NOMO-1 (cell line): ENCODE measurements at regions not wholly inside any gene's neighbourhood (a gene's known extent, or its start where the extent isn't known, plus 50 kb on each side); places are given as distances from the start of the nearest gene placed in this dataset.
"Not testable (repeated sequence)": the region's sequence is repeated elsewhere in the genome, so short reads cannot be mapped to it uniquely, and the experiment has no call there.

ENCODE experiments used
- DNase-seq, 2 experiments: peaks; one replicate each; lab custom pipeline; 2025; ENCODE audit not compliant: unreplicated experiment in 2 of 2; lab: John Stamatoyannopoulos, UW

- DNase-seq, result no peak
Observed at GRCh38 chr3:157589211-157589610, 86.0 kb upstream of the VEPH1 start.

GRCh38 chr3:157588386-157589060, 85.3 kb upstream of the VEPH1 start:
- DNase-seq, result no peak

- DNase-seq, result no peak
Observed at GRCh38 chr3:157586293-157586692, 83.1 kb upstream of the VEPH1 start.

GRCh38 chr3:157585386-157585785, 82.2 kb upstream of the VEPH1 start:
- DNase-seq, result no peak

GRCh38 chr3:157582637-157582973, 79.4 kb upstream of the VEPH1 start:
- DNase-seq, result no peak

DNA sequence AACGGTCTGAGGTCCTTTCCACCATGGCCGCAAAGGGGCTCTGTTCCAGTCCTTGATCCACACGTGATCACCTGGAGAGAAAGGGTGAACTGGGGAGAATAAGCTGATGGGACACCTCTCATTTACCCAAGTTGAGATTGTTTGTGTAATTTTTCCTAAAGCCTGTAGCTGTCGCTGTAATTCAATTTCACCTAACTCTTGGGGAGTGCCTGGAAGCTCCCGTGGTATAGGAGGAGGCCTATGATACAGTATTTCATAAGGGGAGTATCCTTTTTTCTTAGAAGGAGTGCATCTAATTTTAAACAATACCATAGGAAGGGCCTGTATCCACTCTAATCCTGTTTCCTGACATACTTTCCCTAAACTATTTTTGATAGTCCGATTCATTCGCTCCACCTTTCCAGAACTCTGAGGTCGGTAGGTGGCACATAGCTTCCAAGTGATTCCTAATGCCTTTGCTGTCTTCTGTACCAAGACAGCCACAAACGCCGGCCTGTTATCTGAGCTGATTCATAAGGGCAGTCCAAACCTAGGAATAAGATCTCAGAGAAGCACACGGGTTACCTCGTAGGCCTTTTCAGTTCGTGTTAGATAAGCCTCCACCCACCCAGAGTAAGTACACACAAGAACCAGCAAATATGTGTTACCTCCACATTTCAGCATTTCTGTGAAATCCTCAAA, 78.9 kb upstream of the VEPH1 start:
- not testable (repeated sequence) for DNase-seq

DNA sequence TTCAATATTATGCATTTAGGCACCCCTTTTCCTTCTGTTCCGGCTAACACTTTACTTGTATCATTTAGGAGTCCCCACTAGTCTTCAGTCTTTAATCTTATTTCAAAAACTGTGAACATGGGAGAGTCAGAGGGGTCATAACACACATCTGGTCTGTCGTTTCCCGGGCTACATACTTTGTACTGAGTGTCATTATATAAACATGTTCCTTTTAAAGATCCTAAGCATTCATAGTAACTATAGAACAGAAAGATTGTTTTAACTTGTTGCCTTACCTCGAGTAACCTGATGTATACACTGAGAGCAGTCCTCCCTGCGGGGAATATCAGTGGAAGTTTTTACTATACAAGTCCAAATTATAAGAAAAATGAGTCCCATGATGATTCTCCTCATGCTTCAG, 78.2 kb upstream of the VEPH1 start:
- no peak for DNase-seq

DNA sequence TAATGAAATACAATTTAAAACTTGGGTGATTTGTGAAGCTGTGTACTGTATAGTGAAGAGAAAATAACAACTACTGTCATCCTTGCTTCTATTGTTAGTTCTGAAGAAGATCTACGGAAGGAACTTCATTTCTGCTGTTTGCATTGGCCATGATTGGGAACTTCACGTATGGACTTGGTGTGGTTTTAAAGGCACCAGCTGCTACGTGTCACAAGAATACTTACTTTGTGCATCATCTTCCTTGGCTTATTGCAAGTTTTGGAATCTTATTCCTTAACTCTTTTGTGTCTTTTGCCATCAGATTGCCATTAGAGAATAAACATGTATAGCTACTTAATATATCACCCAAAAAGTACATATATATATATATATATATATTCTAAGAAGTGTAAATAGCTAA, 75.0 kb upstream of the VEPH1 start:
- no peak for DNase-seq

DNA sequence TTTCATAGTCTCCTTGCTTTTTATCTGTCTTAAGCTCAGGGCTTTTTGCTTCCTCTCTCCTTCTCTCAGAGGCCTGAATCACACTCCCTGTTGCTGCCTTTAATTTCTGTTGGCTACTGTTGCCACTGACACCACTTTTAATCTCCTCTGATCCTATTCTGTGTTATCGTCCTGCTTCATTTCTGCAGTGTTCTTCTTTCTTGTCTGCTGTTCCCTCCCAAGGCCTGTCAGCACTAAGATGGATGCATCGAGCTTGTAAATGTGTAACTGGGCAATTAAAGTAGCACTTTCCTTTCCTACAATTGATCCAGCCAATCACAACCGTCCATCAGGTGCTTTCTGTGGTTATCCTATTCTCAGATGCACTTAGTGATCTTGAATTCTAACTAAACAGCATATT, 71.3 kb upstream of the VEPH1 start:
- no peak for DNase-seq

DNA sequence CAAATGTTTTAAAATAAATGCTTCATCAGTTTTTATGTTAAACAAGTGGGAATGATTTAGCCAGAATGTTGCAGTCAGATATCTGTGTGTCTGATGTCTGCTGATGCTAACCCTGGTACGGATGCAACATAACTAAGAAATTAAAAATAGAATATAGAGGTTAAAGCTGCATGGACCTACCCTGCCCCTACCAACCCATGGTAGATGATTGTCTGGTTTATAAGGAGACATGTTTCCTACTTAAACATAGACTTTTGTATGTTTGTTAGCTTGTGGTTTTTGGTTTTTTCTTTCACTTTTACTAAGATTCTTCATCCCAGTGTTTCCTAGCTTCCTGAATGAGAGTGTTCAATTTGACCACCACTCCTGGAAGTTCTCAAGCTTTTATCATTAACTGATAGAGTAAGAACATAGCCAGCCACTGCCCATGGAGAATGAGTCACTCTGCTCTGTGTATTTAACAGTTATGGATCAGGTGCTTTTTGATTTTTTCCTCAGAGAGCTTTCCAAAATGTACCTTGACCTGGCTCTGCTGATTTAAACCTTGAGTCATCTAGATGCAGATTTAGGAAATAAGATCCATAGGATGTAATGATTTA, 70.7 kb upstream of the VEPH1 start:
- no peak for DNase-seq

DNA sequence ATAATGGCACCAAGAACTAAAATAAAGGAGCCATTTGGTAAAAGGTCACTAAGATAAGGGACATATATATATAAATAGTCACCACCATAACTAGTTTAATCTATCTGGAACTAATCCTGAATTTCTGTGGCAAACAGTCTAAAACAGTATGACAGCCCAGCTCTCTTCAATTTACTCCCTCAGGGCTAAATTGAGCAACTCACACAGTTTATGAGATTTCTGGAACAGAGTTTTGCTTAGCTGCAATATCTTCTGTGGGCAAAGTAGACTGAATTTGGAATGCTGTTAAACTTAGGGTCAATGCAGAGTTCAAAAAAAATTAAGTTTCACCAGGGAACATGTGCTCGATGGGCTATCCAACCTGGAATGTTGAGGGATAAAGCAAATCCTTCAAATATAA, 70.1 kb upstream of the VEPH1 start:
- no peak for DNase-seq

- peak; percentile 5 to 51 for DNase-seq
Observed at GRCh38 chr3:157572559-157573270, 69.5 kb upstream of the VEPH1 start.

DNA sequence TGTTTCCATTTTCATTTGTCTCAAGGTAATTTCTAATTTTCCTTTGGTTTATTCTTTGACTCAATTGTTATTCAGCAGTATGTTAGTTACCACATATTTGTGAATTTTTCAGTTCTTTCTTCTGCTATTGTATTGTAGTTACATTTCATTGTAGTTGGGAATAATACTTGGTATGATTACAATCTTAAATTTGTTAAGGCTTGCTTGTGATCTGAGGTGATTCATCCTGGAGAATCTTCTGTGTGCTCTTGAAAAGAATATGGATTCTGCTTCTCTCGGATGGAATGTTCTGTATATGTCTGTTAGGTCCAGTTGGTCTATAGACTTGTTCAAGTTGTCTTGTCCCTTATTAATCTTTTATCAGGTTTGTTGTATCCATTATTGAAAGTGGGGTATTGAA, 63.4 kb upstream of the VEPH1 start:
- no peak for DNase-seq

DNA sequence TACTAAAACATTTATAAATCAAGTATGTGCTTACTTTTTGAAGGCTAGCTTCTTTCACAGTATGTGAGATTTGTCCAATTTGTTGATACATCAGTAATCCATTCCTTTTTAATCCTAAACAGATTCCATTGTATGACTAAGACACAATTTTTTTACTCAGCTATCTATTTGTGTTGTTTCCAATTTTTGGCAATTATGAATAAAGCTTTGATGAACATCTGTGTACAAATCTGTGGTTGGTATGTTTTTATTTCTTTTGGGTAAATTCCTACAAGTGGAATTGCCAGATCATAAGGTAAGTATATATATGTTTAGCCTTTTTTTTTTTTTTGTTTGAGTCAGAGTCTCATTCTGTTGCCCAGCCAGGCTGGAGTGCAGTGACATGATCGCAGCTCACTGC, 56.2 kb upstream of the VEPH1 start:
- no peak for DNase-seq
